ENCODE measurements at regions not wholly inside any gene's neighbourhood (a gene's known extent, or its start where the extent isn't known, plus 50 kb on each side); places are given as distances from the start of the nearest gene placed in this dataset.

GRCh38 chr15:26156051-26156450, 292.9 kb upstream of the ATP10A start:
- TF ChIP-seq POLR2AphosphoS5 (IDR thresholded peaks at IDR 0.05; ENCODE audit: low read depth, low read length) (no peak), REST (IDR thresholded peaks at IDR 0.05; ENCODE audit: insufficient read depth in 1 of 2, low read depth in 2 of 2, low read length in 2 of 2) (no peak), TAF1 (IDR thresholded peaks at IDR 0.05; ENCODE audit: borderline replicate concordance, insufficient read depth, low read length) (no peak), SIN3A (IDR thresholded peaks at IDR 0.05; ENCODE audit: borderline replicate concordance, insufficient read depth, low read length) (no peak)
